ENCODE measurements at regions not wholly inside any gene's neighbourhood (a gene's known extent, or its start where the extent isn't known, plus 50 kb on each side); places are given as distances from the start of the nearest gene placed in this dataset.
A peak's percentile ranks its signal among the peaks of the same experiment; 100 is the strongest.

GRCh38 chr5:104353371-104353770 lies 790.8 kb upstream of the NUDT12 start:
- no peak overlapping the region for H3K27ac ChIP-seq
- 56 to 76% (median 67%) methylated on average over 4 of the region's 4 CpGs for WGBS, 5 donors
- no peaks in the 10 kb centered on the region for H3K9me3 ChIP-seq
- no peak for DNase-seq
- H3K27me3 ChIP-seq = no peaks in the 10 kb centered on the region
- intact Hi-C loops (cut with DNase I; ENCODE audit: low total_unique reads) = no loop called here
- H3K4me3 ChIP-seq = no peak overlapping the region
- H3K36me3 ChIP-seq = no peaks in the 10 kb centered on the region
- H3K4me1 ChIP-seq = no peaks in the 10 kb centered on the region
- no peak for TF ChIP-seq POLR2A (IDR thresholded peaks at IDR 0.05)

- Histone ChIP-seq H3K27ac (no peak overlapping the region), H3K9me3 (no peaks in the 10 kb centered on the region), H3K4me1 (no peaks in the 10 kb centered on the region), H3K36me3 (no peaks in the 10 kb centered on the region), H3K27me3 (no peaks in the 10 kb centered on the region), H3K4me3 (no peak overlapping the region)
- 83 to 94% (median 90%) methylated on average over 1 of the region's 1 CpG for WGBS, 5 donors
- DNase-seq = no peak
- no peak for TF ChIP-seq EP300 (IDR thresholded peaks at IDR 0.05)
- no peak for TF ChIP-seq POLR2AphosphoS5 (IDR thresholded peaks at IDR 0.05)
- TF ChIP-seq POLR2A (IDR thresholded peaks at IDR 0.05) = no peak
- no peak for TF ChIP-seq CTCF (IDR thresholded peaks at IDR 0.05)
- intact Hi-C loops (cut with DNase I; ENCODE audit: low total_unique reads) = no loop called here
These were observed 790.4 kb upstream of the NUDT12 start for GRCh38 chr5:104352954-104353353.

- H3K9me3 ChIP-seq = no peaks in the 10 kb centered on the region
- DNase-seq = peak in 1 of 2 donors; percentile 62
- H3K27ac ChIP-seq = no peak overlapping the region
- H3K27me3 ChIP-seq = no peaks in the 10 kb centered on the region
- no peaks in the 10 kb centered on the region for H3K36me3 ChIP-seq
- H3K4me1 ChIP-seq = no peaks in the 10 kb centered on the region
- WGBS, 5 donors = 7 to 24% (median 12%) methylated on average over 1 of the region's 1 CpG
- H3K4me3 ChIP-seq = no peak overlapping the region
- intact Hi-C loops (cut with DNase I; ENCODE audit: low total_unique reads) = no loop called here
- TF ChIP-seq POLR2A (IDR thresholded peaks at IDR 0.05) = no peak
- TF ChIP-seq CTCF (IDR thresholded peaks at IDR 0.05) = no peak
- TF ChIP-seq EP300 (IDR thresholded peaks at IDR 0.05) = no peak
- TF ChIP-seq POLR2AphosphoS5 (IDR thresholded peaks at IDR 0.05) = no peak
These were observed 784.6 kb upstream of the NUDT12 start for GRCh38 chr5:104347119-104347708.

- intact Hi-C loops (cut with DNase I; ENCODE audit: low total_unique reads) = no loop called here
- DNase-seq = no peak
- no peaks in the 10 kb centered on the region for H3K27me3 ChIP-seq
- WGBS, 5 donors = 65 to 74% (median 67%) methylated on average over 7 of the region's 7 CpGs
- no peak overlapping the region for H3K4me3 ChIP-seq
- H3K9me3 ChIP-seq = no peaks in the 10 kb centered on the region
- no peaks in the 10 kb centered on the region for H3K36me3 ChIP-seq
- H3K27ac ChIP-seq = no peak overlapping the region
- TF ChIP-seq POLR2A (IDR thresholded peaks at IDR 0.05) (no peak), CTCF (IDR thresholded peaks at IDR 0.05) (no peak), POLR2AphosphoS5 (IDR thresholded peaks at IDR 0.05) (no peak), EP300 (IDR thresholded peaks at IDR 0.05) (no peak)
- H3K4me1 ChIP-seq = no peaks in the 10 kb centered on the region
These were observed 782.8 kb upstream of the NUDT12 start for GRCh38 chr5:104345222-104346016.

DNA sequence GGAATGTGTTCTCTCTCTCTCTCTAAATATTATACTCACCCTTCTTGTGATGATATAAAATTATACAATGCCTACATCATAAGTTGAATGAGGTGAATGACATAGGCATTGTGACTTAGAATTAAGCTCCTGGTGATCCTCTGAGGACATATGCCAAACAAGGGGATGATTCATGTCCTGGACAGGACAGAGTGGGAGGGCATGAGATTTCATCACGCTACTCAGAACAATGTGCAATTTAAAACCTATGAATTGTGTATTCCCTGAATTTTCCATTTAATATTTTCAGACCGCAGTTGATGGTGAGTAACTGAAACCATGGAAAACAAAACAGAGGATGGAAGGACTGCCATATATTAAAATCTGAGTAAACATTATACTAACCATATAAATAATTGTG lies 782.2 kb upstream of the NUDT12 start:
- intact Hi-C loops (cut with DNase I; ENCODE audit: low total_unique reads) = no loop called here
- DNase-seq = no peak
- no peaks in the 10 kb centered on the region for H3K9me3 ChIP-seq
- H3K36me3 ChIP-seq = no peaks in the 10 kb centered on the region
- TF ChIP-seq CTCF (IDR thresholded peaks at IDR 0.05) = no peak
- TF ChIP-seq EP300 (IDR thresholded peaks at IDR 0.05) = no peak
- no peak for TF ChIP-seq POLR2AphosphoS5 (IDR thresholded peaks at IDR 0.05)
- no peak for TF ChIP-seq POLR2A (IDR thresholded peaks at IDR 0.05)
- H3K4me1 ChIP-seq = no peaks in the 10 kb centered on the region
- no peaks in the 10 kb centered on the region for H3K27me3 ChIP-seq
- H3K4me3 ChIP-seq = no peak overlapping the region
- 69 to 84% (median 80%) methylated on average over 2 of the region's 2 CpGs for WGBS, 5 donors
- H3K27ac ChIP-seq = no peak overlapping the region

All from stomach (tissue), 8 donors.